D341Med (cell line): ENCODE measurements at regions not wholly inside any gene's neighbourhood (a gene's known extent, or its start where the extent isn't known, plus 50 kb on each side); places are given as distances from the start of the nearest gene placed in this dataset.
"Not testable (repeated sequence)": the region's sequence is repeated elsewhere in the genome, so short reads cannot be mapped to it uniquely, and the experiment has no call there.

Experiments used
- DNase-seq: peaks from one replicate; pipeline ENCODE4 v3.0.0; 2012; ENCODE audit warnings: low spot score

GRCh38 chr2:111620281-111620680, 263.7 kb downstream of the ANAPC1 start:
- DNase-seq = no peak

GRCh38 chr2:111622859-111623258, 261.1 kb downstream of the ANAPC1 start:
- DNase-seq = no peak

- DNase-seq = no peak
These were observed 260.6 kb downstream of the ANAPC1 start for GRCh38 chr2:111623380-111623779.

GRCh38 chr2:111624411-111625156, 259.4 kb downstream of the ANAPC1 start:
- no peak for DNase-seq

GRCh38 chr2:111625157-111625537, 258.8 kb downstream of the ANAPC1 start:
- not testable (repeated sequence) for DNase-seq

- DNase-seq = no peak
These were observed 257.7 kb downstream of the ANAPC1 start for GRCh38 chr2:111626037-111626864.

GRCh38 chr2:111626865-111627163, 257.2 kb downstream of the ANAPC1 start:
- DNase-seq = no peak

GRCh38 chr2:111627256-111627655, 256.7 kb downstream of the ANAPC1 start:
- no peak for DNase-seq

GRCh38 chr2:111628221-111628620, 255.8 kb downstream of the ANAPC1 start:
- DNase-seq = no peak

- DNase-seq = no peak
These were observed 254.0 kb downstream of the ANAPC1 start for GRCh38 chr2:111629983-111630382.

- no peak for DNase-seq
These were observed 251.3 kb downstream of the ANAPC1 start for GRCh38 chr2:111632661-111633060.

GRCh38 chr2:111633189-111633588, 250.8 kb downstream of the ANAPC1 start:
- no peak for DNase-seq

GRCh38 chr2:111633643-111634042, 250.3 kb downstream of the ANAPC1 start:
- DNase-seq = no peak

GRCh38 chr2:111634050-111634794, 249.8 kb downstream of the ANAPC1 start:
- no peak for DNase-seq

- no peak for DNase-seq
These were observed 248.9 kb downstream of the ANAPC1 start for GRCh38 chr2:111634995-111635538.

GRCh38 chr2:111636905-111637304, 247.1 kb downstream of the ANAPC1 start:
- DNase-seq = no peak

GRCh38 chr2:111638274-111638877, 245.6 kb downstream of the ANAPC1 start:
- no peak for DNase-seq

GRCh38 chr2:111640480-111640879, 243.5 kb downstream of the ANAPC1 start:
- DNase-seq = no peak

GRCh38 chr2:111642586-111643327, 241.2 kb downstream of the ANAPC1 start:
- DNase-seq = no peak

GRCh38 chr2:111643759-111644158, 240.2 kb downstream of the ANAPC1 start:
- DNase-seq = no peak

- DNase-seq = no peak
These were observed 236.6 kb downstream of the ANAPC1 start for GRCh38 chr2:111647359-111647758.
